Ishikawa (cell line): ENCODE measurements at regions not wholly inside any gene's neighbourhood (a gene's known extent, or its start where the extent isn't known, plus 50 kb on each side); places are given as distances from the start of the nearest gene placed in this dataset.

ENCODE experiments used
- CREB1 ChIP-seq: IDR thresholded peaks from 2 replicates; pipeline ENCODE4 v1.6.1; 2012; ENCODE audit warnings: low read depth
- EP300 ChIP-seq: IDR thresholded peaks from 2 replicates; pipeline ENCODE4 v1.6.1; 2012; ENCODE audit warnings: borderline replicate concordance
- FOXM1 ChIP-seq: IDR thresholded peaks from 2 replicates; pipeline ENCODE4 v1.6.1; 2012; ENCODE audit warnings: low read depth, borderline replicate concordance
- MAX ChIP-seq: IDR thresholded peaks from 2 replicates; pipeline ENCODE4 v1.6.1; 2012
- RAD21 ChIP-seq: IDR thresholded peaks from 2 replicates; pipeline ENCODE4 v1.6.1; 2012; ENCODE audit warnings: low read depth
- REST ChIP-seq: IDR thresholded peaks from 2 replicates; pipeline ENCODE4 v1.6.1; 2012; ENCODE audit warnings: low read depth, mild to moderate bottlenecking
- TCF12 ChIP-seq: IDR thresholded peaks from 2 replicates; pipeline ENCODE4 v1.6.1; 2012; ENCODE audit warnings: low read depth
- TF ChIP-seq, protein P1 (sequence below): IDR thresholded peaks from 2 replicates; pipeline ENCODE4 v1.6.1; 2012

GRCh38 chr6:93057584-93057983 is 361.8 kb downstream of the EPHA7 start:
- TF ChIP-seq CREB1 (no peak), TCF12 (no peak), EP300 (no peak), REST (no peak), MAX (no peak), FOXM1 (no peak), RAD21 (no peak)
- TF ChIP-seq, protein P1, sequence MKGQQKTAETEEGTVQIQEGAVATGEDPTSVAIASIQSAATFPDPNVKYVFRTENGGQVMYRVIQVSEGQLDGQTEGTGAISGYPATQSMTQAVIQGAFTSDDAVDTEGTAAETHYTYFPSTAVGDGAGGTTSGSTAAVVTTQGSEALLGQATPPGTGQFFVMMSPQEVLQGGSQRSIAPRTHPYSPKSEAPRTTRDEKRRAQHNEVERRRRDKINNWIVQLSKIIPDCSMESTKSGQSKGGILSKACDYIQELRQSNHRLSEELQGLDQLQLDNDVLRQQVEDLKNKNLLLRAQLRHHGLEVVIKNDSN, result no peak
